Neural cell (in vitro differentiated cells): ENCODE measurements at regions not wholly inside any gene's neighbourhood (a gene's known extent, or its start where the extent isn't known, plus 50 kb on each side); places are given as distances from the start of the nearest gene placed in this dataset.

Experiments
- H2AFZ ChIP-seq: fragments of 200-600, 300-800 bp; sonication (generic), shearing (Covaris generic); 2 replicates; pipeline ENCODE4 v1.6.0; 2014; ENCODE audit warnings: low read depth, mild to moderate bottlenecking, antibody characterized with exemption, low read length, moderate library complexity
- H3F3A ChIP-seq: fragments of 200-600 bp; shearing (Covaris generic); 2 replicates; pipeline ENCODE4 v1.6.1; 2016; ENCODE audit warnings: mild to moderate bottlenecking, moderate library complexity, mixed read lengths, antibody characterized with exemption, low read length; ENCODE audit not compliant: insufficient read depth, poor library complexity, severe bottlenecking
- H3K27ac ChIP-seq: fragments of 200-600, 300-800 bp; sonication (generic), shearing (Covaris generic); 2 replicates; pipeline ENCODE4 v1.5.1; 2014; ENCODE audit warnings: mild to moderate bottlenecking, low read length, moderate library complexity
- H3K27me3 ChIP-seq: fragments of 300-800, 200-600 bp; sonication (generic), shearing (Covaris generic); 2 replicates; pipeline ENCODE4 v1.6.0; 2014; ENCODE audit warnings: mild to moderate bottlenecking, low read depth, low read length, moderate library complexity; ENCODE audit not compliant: insufficient read depth
- H3K36me3 ChIP-seq: fragments of 300-800, 200-600 bp; sonication (generic), shearing (Covaris generic); 2 replicates; pipeline ENCODE4 v1.5.1; 2014; ENCODE audit warnings: mild to moderate bottlenecking, antibody characterized with exemption, low read length, moderate library complexity; ENCODE audit not compliant: insufficient read depth
- H3K4me2 ChIP-seq: fragments of 300-800, 200-600 bp; sonication (generic), shearing (Covaris generic); 2 replicates; pipeline ENCODE4 v1.6.0; 2014; ENCODE audit warnings: mild to moderate bottlenecking, low read length
- H3K4me3 ChIP-seq: fragments of 300-800, 200-600 bp; sonication (generic), shearing (Covaris generic); 2 replicates; pipeline ENCODE4 v1.5.1; 2014; ENCODE audit warnings: mild to moderate bottlenecking, low read length, moderate library complexity
- H3K79me2 ChIP-seq: fragments of 200-600 bp; shearing (Covaris generic); replicated peaks from 2 replicates; pipeline ENCODE4 v1.6.0; 2014; ENCODE audit warnings: mild to moderate bottlenecking, low read length, moderate library complexity; ENCODE audit not compliant: insufficient read depth
- H3K9ac ChIP-seq: fragments of 300-800, 200-600 bp; sonication (generic), shearing (Covaris generic); 2 replicates; pipeline ENCODE4 v1.6.1; 2016; ENCODE audit warnings: mild to moderate bottlenecking, low read length, mixed read lengths
- H3K9me2 ChIP-seq: fragments of 200-600 bp; shearing (Covaris generic); 2 replicates; pipeline ENCODE4 v1.6.1; 2016; ENCODE audit warnings: mild to moderate bottlenecking, low read length, mixed read lengths; ENCODE audit not compliant: insufficient read depth
- H3K9me3 ChIP-seq: fragments of 200-600, 300-800 bp; sonication (generic), shearing (Covaris generic); 2 replicates; pipeline ENCODE4 v1.6.1; 2016; ENCODE audit warnings: mild to moderate bottlenecking, mixed run types, low read length, moderate library complexity, mixed read lengths
- H4K20me1 ChIP-seq: fragments of 200-600 bp; shearing (Covaris generic); 2 replicates; pipeline ENCODE4 v1.6.1; 2016; ENCODE audit warnings: mild to moderate bottlenecking, mixed run types; ENCODE audit not compliant: insufficient read depth
- CTCF ChIP-seq: fragments of 450-650 bp; IDR thresholded peaks from 2 replicates; pipeline ENCODE4 v1.5.1; 2014; ENCODE audit warnings: antibody characterized with exemption, mild to moderate bottlenecking, moderate library complexity; ENCODE audit not compliant: poor library complexity, severe bottlenecking
- EP300 ChIP-seq: fragments of 450-650 bp; conservative IDR thresholded peaks from 2 replicates; pipeline ENCODE4 v1.6.1; 2014; ENCODE audit warnings: antibody characterized with exemption, mild to moderate bottlenecking, moderate library complexity; ENCODE audit not compliant: poor library complexity, severe bottlenecking
- EZH2 ChIP-seq: fragments of 200-600, 300-800 bp; shearing (Covaris generic), sonication (generic); IDR thresholded peaks from 2 replicates; pipeline ENCODE4 v1.6.1; 2014; ENCODE audit warnings: antibody characterized with exemption, low read length, borderline replicate concordance, mild to moderate bottlenecking; ENCODE audit not compliant: insufficient read depth, poor library complexity, severe bottlenecking
- MXI1 ChIP-seq: fragments of 450-650 bp; conservative IDR thresholded peaks from 2 replicates; pipeline ENCODE4 v1.6.1; 2014; ENCODE audit warnings: antibody characterized with exemption, mild to moderate bottlenecking; ENCODE audit not compliant: poor library complexity, severe bottlenecking
- POLR2AphosphoS5 ChIP-seq: IDR thresholded peaks from 2 replicates; pipeline ENCODE4 v1.6.1; 2012
- RAD21 ChIP-seq: fragments of 450-650 bp; conservative IDR thresholded peaks from 2 replicates; pipeline ENCODE4 v1.6.1; 2014; ENCODE audit warnings: antibody characterized with exemption, mild to moderate bottlenecking, moderate library complexity
- REST ChIP-seq: IDR thresholded peaks from 2 replicates; pipeline ENCODE4 v1.6.1; 2012; ENCODE audit warnings: borderline replicate concordance
- SMC3 ChIP-seq: fragments of 450-650 bp; conservative IDR thresholded peaks from 2 replicates; pipeline ENCODE4 v1.6.1; 2014; ENCODE audit warnings: antibody characterized with exemption, mild to moderate bottlenecking, moderate library complexity; ENCODE audit not compliant: poor library complexity
- TAF1 ChIP-seq: IDR thresholded peaks from 2 replicates; pipeline ENCODE4 v1.6.1; 2012; ENCODE audit warnings: low read depth

- TF ChIP-seq RAD21 (no peak), EZH2 (no peak)
Observed at GRCh38 chr5:121377461-121377860, 474.2 kb upstream of the FTMT start (continued).

- no peak overlapping the region for H3K4me3 ChIP-seq
- TF ChIP-seq EP300, result no peak
- TF ChIP-seq REST, result no peak
- TF ChIP-seq SMC3, result no peak
- TF ChIP-seq CTCF, result no peak
- TF ChIP-seq EZH2, result no peak
- no peak for TF ChIP-seq TAF1
- no peak for TF ChIP-seq RAD21
- TF ChIP-seq MXI1, result no peak
- TF ChIP-seq POLR2AphosphoS5, result no peak
- H3K27ac ChIP-seq, result no peak overlapping the region
- H3K9me3 ChIP-seq, result no peaks in the 10 kb centered on the region
- H3K27me3 ChIP-seq, result no peaks in the 10 kb centered on the region
- no peak overlapping the region for H2AFZ ChIP-seq
- H3F3A ChIP-seq, result no peaks in the 10 kb centered on the region
- H3K9ac ChIP-seq, result no peak overlapping the region
- no peaks in the 10 kb centered on the region for H3K79me2 ChIP-seq
- no peaks in the 10 kb centered on the region for H3K9me2 ChIP-seq
- H3K4me2 ChIP-seq, result no peak overlapping the region
- H4K20me1 ChIP-seq, result no peaks in the 10 kb centered on the region
- no peaks in the 10 kb centered on the region for H3K36me3 ChIP-seq
Observed at GRCh38 chr5:121378046-121378445, 473.6 kb upstream of the FTMT start.

- H3K9ac ChIP-seq, result no peak overlapping the region
- H3K36me3 ChIP-seq, result no peaks in the 10 kb centered on the region
- H3K27me3 ChIP-seq, result no peaks in the 10 kb centered on the region
- no peak overlapping the region for H3K4me2 ChIP-seq
- H3F3A ChIP-seq, result no peaks in the 10 kb centered on the region
- H3K9me3 ChIP-seq, result no peaks in the 10 kb centered on the region
- no peak for TF ChIP-seq EZH2
- no peak for TF ChIP-seq CTCF
- no peak for TF ChIP-seq POLR2AphosphoS5
- no peak for TF ChIP-seq REST
- TF ChIP-seq SMC3, result no peak
- no peak for TF ChIP-seq MXI1
- H3K79me2 ChIP-seq, result no peaks in the 10 kb centered on the region
- H3K4me3 ChIP-seq, result no peak overlapping the region
- H4K20me1 ChIP-seq, result no peaks in the 10 kb centered on the region
- no peak overlapping the region for H2AFZ ChIP-seq
- H3K9me2 ChIP-seq, result no peaks in the 10 kb centered on the region
- H3K27ac ChIP-seq, result no peak overlapping the region
Observed at GRCh38 chr5:121378559-121379359, 472.9 kb upstream of the FTMT start.
